COLO668 (cell line): ENCODE measurements at regions not wholly inside any gene's neighbourhood (a gene's known extent, or its start where the extent isn't known, plus 50 kb on each side); places are given as distances from the start of the nearest gene placed in this dataset.

Experiments used
- DNase-seq: peaks from one replicate; lab custom pipeline; 2025; ENCODE audit not compliant: unreplicated experiment; lab: John Stamatoyannopoulos, UW

- no peak for DNase-seq
Measured at GRCh38 chr3:181454451-181455027, 257.2 kb upstream of the SOX2 start.

- no peak for DNase-seq
Measured at GRCh38 chr3:181446741-181447140, 265.0 kb upstream of the SOX2 start.

- DNase-seq, result no peak
Measured at GRCh38 chr3:181442066-181442465, 269.7 kb upstream of the SOX2 start.

- no peak for DNase-seq
Measured at GRCh38 chr3:181432992-181433391, 278.7 kb upstream of the SOX2 start.

- DNase-seq, result no peak
Measured at GRCh38 chr3:181431748-181432147, 280.0 kb upstream of the SOX2 start.

- no peak for DNase-seq
Measured at GRCh38 chr3:181425074-181425473, 286.7 kb upstream of the SOX2 start.

- no peak for DNase-seq
Measured at GRCh38 chr3:181418233-181418632, 293.5 kb upstream of the SOX2 start.

- DNase-seq, result no peak
Measured at GRCh38 chr3:181417748-181418147, 294.0 kb upstream of the SOX2 start.

- no peak for DNase-seq
Measured at GRCh38 chr3:181410870-181411269, 300.9 kb upstream of the SOX2 start.

GRCh38 chr3:181403876-181404660 is 307.7 kb upstream of the SOX2 start:
- no peak for DNase-seq

GRCh38 chr3:181402347-181402746 is 309.4 kb upstream of the SOX2 start:
- DNase-seq, result no peak

GRCh38 chr3:181384970-181385369 is 326.8 kb upstream of the SOX2 start:
- no peak for DNase-seq

- no peak for DNase-seq
Measured at GRCh38 chr3:181383760-181384159, 328.0 kb upstream of the SOX2 start.

- DNase-seq, result no peak
Measured at GRCh38 chr3:181383201-181383600, 328.5 kb upstream of the SOX2 start.

GRCh38 chr3:181382656-181383055 is 329.1 kb upstream of the SOX2 start:
- DNase-seq, result no peak

GRCh38 chr3:181379278-181379677 is 332.4 kb upstream of the SOX2 start:
- no peak for DNase-seq

GRCh38 chr3:181369637-181370036 is 342.1 kb upstream of the SOX2 start:
- no peak for DNase-seq

- DNase-seq, result no peak
Measured at GRCh38 chr3:181363231-181363630, 348.5 kb upstream of the SOX2 start.

GRCh38 chr3:181362378-181362777 is 349.3 kb upstream of the SOX2 start:
- no peak for DNase-seq

GRCh38 chr3:181358562-181358961 is 353.2 kb upstream of the SOX2 start:
- DNase-seq, result no peak

- no peak for DNase-seq
Measured at GRCh38 chr3:181358060-181358459, 353.7 kb upstream of the SOX2 start.

GRCh38 chr3:181354140-181354539 is 357.6 kb upstream of the SOX2 start:
- no peak for DNase-seq

GRCh38 chr3:181344331-181344730 is 354.8 kb upstream of the DNAJC19 start:
- DNase-seq, result no peak
